Endothelial cell (in vitro differentiated cells): ENCODE measurements at regions not wholly inside any gene's neighbourhood (a gene's known extent, or its start where the extent isn't known, plus 50 kb on each side); places are given as distances from the start of the nearest gene placed in this dataset.

ENCODE experiments used
- DNase-seq: peaks from one replicate; pipeline ENCODE4 v3.0.0; 2021; ENCODE audit warnings: low spot score
- H3K27ac Mint-ChIP-seq: one replicate; pipeline ENCODE4 v1.8.0; 2021; ENCODE audit warnings: mixed read lengths, inconsistent platforms; ENCODE audit not compliant: unreplicated experiment
- H3K27me3 Mint-ChIP-seq: one replicate; pipeline ENCODE4 v1.8.0; 2021; ENCODE audit warnings: mild to moderate bottlenecking, moderate library complexity, mixed read lengths, inconsistent platforms; ENCODE audit not compliant: unreplicated experiment
- H3K36me3 Mint-ChIP-seq: one replicate; pipeline ENCODE4 v1.8.0; 2021; ENCODE audit warnings: mild to moderate bottlenecking, low read depth, mixed read lengths, inconsistent platforms; ENCODE audit not compliant: unreplicated experiment
- H3K4me1 Mint-ChIP-seq: one replicate; pipeline ENCODE4 v1.8.0; 2021; ENCODE audit warnings: mild to moderate bottlenecking, mixed read lengths, inconsistent platforms; ENCODE audit not compliant: unreplicated experiment
- H3K4me3 Mint-ChIP-seq: one replicate; pipeline ENCODE4 v1.8.0; 2021; ENCODE audit warnings: mild to moderate bottlenecking, mixed read lengths, inconsistent platforms; ENCODE audit not compliant: unreplicated experiment
- H3K9me3 Mint-ChIP-seq: one replicate; pipeline ENCODE4 v1.8.0; 2021; ENCODE audit warnings: mixed read lengths, inconsistent platforms; ENCODE audit not compliant: unreplicated experiment
- CTCF ChIP-seq: fragments of 200-600 bp; sonication (generic); IDR thresholded peaks from one replicate; pipeline ENCODE4 v1.5.0; 2021; ENCODE audit warnings: antibody characterized with exemption; ENCODE audit not compliant: unreplicated experiment

- no peaks in the 10 kb centered on the region for H3K9me3 Mint-ChIP-seq
- H3K4me1 Mint-ChIP-seq, result peaks cover 4% of the 10 kb centered on the region
- no peak overlapping the region for H3K4me3 Mint-ChIP-seq
- TF ChIP-seq CTCF, result no peak
- H3K36me3 Mint-ChIP-seq, result no peaks in the 10 kb centered on the region
- no peak overlapping the region for H3K27ac Mint-ChIP-seq
- H3K27me3 Mint-ChIP-seq, result no peaks in the 10 kb centered on the region
- DNase-seq, result no peak
Observed at GRCh38 chr16:65689726-65690125, 567.9 kb upstream of the CDH11 start.

DNA sequence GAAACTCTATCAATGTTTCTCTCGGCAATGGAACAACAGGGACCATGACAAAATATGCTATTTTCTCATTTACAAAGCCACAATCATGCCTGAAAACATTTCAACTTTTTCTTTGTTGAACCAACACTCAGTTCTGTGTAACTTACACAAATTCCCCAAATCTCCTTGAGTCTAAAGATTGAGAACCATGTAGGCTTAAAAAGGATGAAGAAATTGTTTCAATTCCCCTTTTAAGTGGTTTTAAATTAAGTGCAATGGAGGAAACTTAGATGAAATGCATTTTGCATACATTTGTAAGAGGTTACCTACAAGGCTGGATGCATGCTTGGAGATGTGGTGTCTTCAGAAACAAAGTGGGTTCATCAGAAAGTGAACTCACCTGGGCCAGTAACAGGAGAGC lies 566.4 kb upstream of the CDH11 start:
- no peak overlapping the region for H3K27ac Mint-ChIP-seq
- peaks cover 1% of the 10 kb centered on the region for H3K36me3 Mint-ChIP-seq
- no peaks in the 10 kb centered on the region for H3K27me3 Mint-ChIP-seq
- no peak for TF ChIP-seq CTCF
- H3K9me3 Mint-ChIP-seq, result no peaks in the 10 kb centered on the region
- no peak for DNase-seq
- peaks cover 4% of the 10 kb centered on the region for H3K4me1 Mint-ChIP-seq
- no peak overlapping the region for H3K4me3 Mint-ChIP-seq

- no peaks in the 10 kb centered on the region for H3K4me1 Mint-ChIP-seq
- peaks cover 4% of the 10 kb centered on the region for H3K36me3 Mint-ChIP-seq
- no peaks in the 10 kb centered on the region for H3K9me3 Mint-ChIP-seq
- H3K27me3 Mint-ChIP-seq, result no peaks in the 10 kb centered on the region
- peak; percentile 57 for TF ChIP-seq CTCF
- H3K4me3 Mint-ChIP-seq, result no peak overlapping the region
- H3K27ac Mint-ChIP-seq, result no peak overlapping the region
- DNase-seq, result no peak
Observed at GRCh38 chr16:65684230-65684629, 562.4 kb upstream of the CDH11 start.

GRCh38 chr16:65681406-65681805 lies 559.5 kb upstream of the CDH11 start:
- H3K4me1 Mint-ChIP-seq, result no peaks in the 10 kb centered on the region
- no peaks in the 10 kb centered on the region for H3K9me3 Mint-ChIP-seq
- TF ChIP-seq CTCF, result no peak
- H3K27me3 Mint-ChIP-seq, result no peaks in the 10 kb centered on the region
- no peak overlapping the region for H3K4me3 Mint-ChIP-seq
- DNase-seq, result no peak
- H3K27ac Mint-ChIP-seq, result no peak overlapping the region
- H3K36me3 Mint-ChIP-seq, result peaks cover 4% of the 10 kb centered on the region

DNA sequence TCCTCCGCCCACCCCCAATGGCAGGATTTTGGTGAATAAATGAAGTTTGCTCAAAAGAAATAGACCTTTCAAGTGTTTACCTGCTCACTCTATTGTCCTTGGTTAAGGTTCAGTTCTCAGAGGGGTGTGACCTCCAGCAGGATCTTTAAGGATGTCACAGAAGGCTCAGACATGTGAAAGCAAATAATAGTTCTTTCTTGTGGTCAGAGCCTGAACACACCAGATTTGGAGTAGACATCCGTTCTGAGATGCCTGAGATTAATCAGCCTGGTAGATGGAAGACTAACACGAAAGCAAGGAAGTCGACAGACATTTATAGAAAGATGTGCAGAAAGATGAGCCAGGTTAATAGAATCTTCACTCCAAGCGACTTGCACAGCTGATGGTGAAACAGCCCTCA lies 557.9 kb upstream of the CDH11 start:
- Mint-ChIP-seq H3K4me1 (no peaks in the 10 kb centered on the region), H3K27me3 (no peaks in the 10 kb centered on the region), H3K9me3 (no peaks in the 10 kb centered on the region), H3K27ac (no peak overlapping the region), H3K36me3 (peaks cover 4% of the 10 kb centered on the region), H3K4me3 (no peak overlapping the region)
- no peak for TF ChIP-seq CTCF
- no peak for DNase-seq
